ENCODE measurements at regions not wholly inside any gene's neighbourhood (a gene's known extent, or its start where the extent isn't known, plus 50 kb on each side); places are given as distances from the start of the nearest gene placed in this dataset.

DNA sequence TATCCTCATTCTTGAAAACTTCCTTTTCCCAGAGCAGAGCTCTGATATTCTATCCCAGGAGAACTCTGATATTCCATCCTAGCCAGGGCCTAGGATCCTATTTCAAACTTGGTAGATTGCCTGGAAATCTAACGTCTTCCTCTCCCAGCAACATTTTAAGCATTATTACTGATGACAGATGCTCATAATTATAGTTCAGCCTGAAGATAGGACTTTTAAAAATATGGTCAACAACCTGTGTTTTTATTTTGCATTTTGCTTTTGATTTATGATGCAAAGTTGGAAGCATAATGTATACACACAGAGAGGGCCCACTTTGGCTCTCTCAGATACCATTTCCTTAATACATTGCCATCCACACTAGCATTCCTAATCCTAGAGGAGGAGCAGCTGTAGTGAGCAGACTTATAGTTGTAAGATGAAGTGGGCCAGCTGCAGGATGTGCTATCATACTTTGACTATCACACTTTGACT lies 457.4 kb upstream of the TPK1 start:
- TF ChIP-seq RB1 (IDR thresholded peaks at IDR 0.05; ENCODE audit: borderline replicate concordance) (no peak), POLR2A (IDR thresholded peaks at IDR 0.05; ENCODE audit: low read depth, low read length) (no peak)
- TF ChIP-seq, protein P1, sequence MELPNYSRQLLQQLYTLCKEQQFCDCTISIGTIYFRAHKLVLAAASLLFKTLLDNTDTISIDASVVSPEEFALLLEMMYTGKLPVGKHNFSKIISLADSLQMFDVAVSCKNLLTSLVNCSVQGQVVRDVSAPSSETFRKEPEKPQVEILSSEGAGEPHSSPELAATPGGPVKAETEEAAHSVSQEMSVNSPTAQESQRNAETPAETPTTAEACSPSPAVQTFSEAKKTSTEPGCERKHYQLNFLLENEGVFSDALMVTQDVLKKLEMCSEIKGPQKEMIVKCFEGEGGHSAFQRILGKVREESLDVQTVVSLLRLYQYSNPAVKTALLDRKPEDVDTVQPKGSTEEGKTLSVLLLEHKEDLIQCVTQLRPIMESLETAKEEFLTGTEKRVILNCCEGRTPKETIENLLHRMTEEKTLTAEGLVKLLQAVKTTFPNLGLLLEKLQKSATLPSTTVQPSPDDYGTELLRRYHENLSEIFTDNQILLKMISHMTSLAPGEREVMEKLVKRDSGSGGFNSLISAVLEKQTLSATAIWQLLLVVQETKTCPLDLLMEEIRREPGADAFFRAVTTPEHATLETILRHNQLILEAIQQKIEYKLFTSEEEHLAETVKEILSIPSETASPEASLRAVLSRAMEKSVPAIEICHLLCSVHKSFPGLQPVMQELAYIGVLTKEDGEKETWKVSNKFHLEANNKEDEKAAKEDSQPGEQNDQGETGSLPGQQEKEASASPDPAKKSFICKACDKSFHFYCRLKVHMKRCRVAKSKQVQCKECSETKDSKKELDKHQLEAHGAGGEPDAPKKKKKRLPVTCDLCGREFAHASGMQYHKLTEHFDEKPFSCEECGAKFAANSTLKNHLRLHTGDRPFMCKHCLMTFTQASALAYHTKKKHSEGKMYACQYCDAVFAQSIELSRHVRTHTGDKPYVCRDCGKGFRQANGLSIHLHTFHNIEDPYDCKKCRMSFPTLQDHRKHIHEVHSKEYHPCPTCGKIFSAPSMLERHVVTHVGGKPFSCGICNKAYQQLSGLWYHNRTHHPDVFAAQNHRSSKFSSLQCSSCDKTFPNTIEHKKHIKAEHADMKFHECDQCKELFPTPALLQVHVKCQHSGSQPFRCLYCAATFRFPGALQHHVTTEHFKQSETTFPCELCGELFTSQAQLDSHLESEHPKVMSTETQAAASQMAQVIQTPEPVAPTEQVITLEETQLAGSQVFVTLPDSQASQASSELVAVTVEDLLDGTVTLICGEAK (IDR thresholded peaks at IDR 0.05; ENCODE audit: borderline replicate concordance): no peak
- TF ChIP-seq, protein P2, sequence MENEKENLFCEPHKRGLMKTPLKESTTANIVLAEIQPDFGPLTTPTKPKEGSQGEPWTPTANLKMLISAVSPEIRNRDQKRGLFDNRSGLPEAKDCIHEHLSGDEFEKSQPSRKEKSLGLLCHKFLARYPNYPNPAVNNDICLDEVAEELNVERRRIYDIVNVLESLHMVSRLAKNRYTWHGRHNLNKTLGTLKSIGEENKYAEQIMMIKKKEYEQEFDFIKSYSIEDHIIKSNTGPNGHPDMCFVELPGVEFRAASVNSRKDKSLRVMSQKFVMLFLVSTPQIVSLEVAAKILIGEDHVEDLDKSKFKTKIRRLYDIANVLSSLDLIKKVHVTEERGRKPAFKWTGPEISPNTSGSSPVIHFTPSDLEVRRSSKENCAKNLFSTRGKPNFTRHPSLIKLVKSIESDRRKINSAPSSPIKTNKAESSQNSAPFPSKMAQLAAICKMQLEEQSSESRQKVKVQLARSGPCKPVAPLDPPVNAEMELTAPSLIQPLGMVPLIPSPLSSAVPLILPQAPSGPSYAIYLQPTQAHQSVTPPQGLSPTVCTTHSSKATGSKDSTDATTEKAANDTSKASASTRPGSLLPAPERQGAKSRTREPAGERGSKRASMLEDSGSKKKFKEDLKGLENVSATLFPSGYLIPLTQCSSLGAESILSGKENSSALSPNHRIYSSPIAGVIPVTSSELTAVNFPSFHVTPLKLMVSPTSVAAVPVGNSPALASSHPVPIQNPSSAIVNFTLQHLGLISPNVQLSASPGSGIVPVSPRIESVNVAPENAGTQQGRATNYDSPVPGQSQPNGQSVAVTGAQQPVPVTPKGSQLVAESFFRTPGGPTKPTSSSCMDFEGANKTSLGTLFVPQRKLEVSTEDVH (IDR thresholded peaks at IDR 0.05; ENCODE audit: low read depth, partially characterized antibody): no peak
- TF ChIP-seq, protein P3, sequence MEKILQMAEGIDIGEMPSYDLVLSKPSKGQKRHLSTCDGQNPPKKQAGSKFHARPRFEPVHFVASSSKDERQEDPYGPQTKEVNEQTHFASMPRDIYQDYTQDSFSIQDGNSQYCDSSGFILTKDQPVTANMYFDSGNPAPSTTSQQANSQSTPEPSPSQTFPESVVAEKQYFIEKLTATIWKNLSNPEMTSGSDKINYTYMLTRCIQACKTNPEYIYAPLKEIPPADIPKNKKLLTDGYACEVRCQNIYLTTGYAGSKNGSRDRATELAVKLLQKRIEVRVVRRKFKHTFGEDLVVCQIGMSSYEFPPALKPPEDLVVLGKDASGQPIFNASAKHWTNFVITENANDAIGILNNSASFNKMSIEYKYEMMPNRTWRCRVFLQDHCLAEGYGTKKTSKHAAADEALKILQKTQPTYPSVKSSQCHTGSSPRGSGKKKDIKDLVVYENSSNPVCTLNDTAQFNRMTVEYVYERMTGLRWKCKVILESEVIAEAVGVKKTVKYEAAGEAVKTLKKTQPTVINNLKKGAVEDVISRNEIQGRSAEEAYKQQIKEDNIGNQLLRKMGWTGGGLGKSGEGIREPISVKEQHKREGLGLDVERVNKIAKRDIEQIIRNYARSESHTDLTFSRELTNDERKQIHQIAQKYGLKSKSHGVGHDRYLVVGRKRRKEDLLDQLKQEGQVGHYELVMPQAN (conservative IDR thresholded peaks at IDR 0.05): no peak
- no TSS peak for BruUV-seq (replicated peaks)
- no peaks in the 10 kb centered on the region for H3K27me3 ChIP-seq (replicated peaks in 1 of 2; ENCODE audit: control insufficient read depth in 2 of 2, insufficient read depth in 2 of 2, low read length in 1 of 2)

More for the DNA sequence above, 457.4 kb upstream of the TPK1 start:
- Histone ChIP-seq H4K20me1 (ENCODE audit: control insufficient read depth, insufficient read depth) (no peaks in the 10 kb centered on the region), H3K9me3 (replicated peaks; ENCODE audit: control insufficient read depth, insufficient read depth, low read length) (no peaks in the 10 kb centered on the region), H3K79me2 (ENCODE audit: control insufficient read depth, insufficient read depth, low read length) (no peaks in the 10 kb centered on the region), H3K27ac (ENCODE audit: control insufficient read depth, insufficient read depth) (no peak overlapping the region), H3K4me1 (ENCODE audit: control insufficient read depth, insufficient read depth, low read length) (no peaks in the 10 kb centered on the region), H3K9ac (ENCODE audit: control insufficient read depth, insufficient read depth, low read length) (no peak overlapping the region), H3K4me2 (ENCODE audit: control insufficient read depth, insufficient read depth) (no peak overlapping the region), H2AFZ (ENCODE audit: control insufficient read depth, low read depth, low read length) (no peak overlapping the region), H3K36me3 (ENCODE audit: control insufficient read depth in 2 of 2, insufficient read depth in 2 of 2, low read length in 1 of 2) (no peaks in the 10 kb centered on the region), H3K4me3 (no peak overlapping the region)
- in situ Hi-C loops (cut with MboI) (no loop called here), intact Hi-C loops (cut with micrococcal nuclease; ENCODE audit: unreplicated experiment) (no loop called here)
- SMC1A ChIA-PET (ENCODE audit: uncharacterized antibody, unreplicated experiment): interaction anchor here (1.0 kb wide), 1 partner anchor 46 kb away, joined by 3 read pairs; no protein-coding TSS in a partner anchor
- RAD21 ChIA-PET (ENCODE audit: unreplicated experiment): no interaction called here
- WGBS (ENCODE audit: insufficient coverage, insufficient replicate concordance, low lambda C conversion rate, missing lambda C conversion rate): 0% methylated on average over 1 of the region's 1 CpG
- FAIRE-seq (no peak), ATAC-seq (no peak), DNase-seq (ENCODE audit: low read depth, low spot score) (no peak)
- CTCF ChIA-PET: no interaction called here
- POLR2A ChIA-PET: no interaction called here
